ENCODE measurements at regions not wholly inside any gene's neighbourhood (a gene's known extent, or its start where the extent isn't known, plus 50 kb on each side); places are given as distances from the start of the nearest gene placed in this dataset.
"Not testable (repeated sequence)": the region's sequence is repeated elsewhere in the genome, so short reads cannot be mapped to it uniquely, and the experiment has no call there.

DNA sequence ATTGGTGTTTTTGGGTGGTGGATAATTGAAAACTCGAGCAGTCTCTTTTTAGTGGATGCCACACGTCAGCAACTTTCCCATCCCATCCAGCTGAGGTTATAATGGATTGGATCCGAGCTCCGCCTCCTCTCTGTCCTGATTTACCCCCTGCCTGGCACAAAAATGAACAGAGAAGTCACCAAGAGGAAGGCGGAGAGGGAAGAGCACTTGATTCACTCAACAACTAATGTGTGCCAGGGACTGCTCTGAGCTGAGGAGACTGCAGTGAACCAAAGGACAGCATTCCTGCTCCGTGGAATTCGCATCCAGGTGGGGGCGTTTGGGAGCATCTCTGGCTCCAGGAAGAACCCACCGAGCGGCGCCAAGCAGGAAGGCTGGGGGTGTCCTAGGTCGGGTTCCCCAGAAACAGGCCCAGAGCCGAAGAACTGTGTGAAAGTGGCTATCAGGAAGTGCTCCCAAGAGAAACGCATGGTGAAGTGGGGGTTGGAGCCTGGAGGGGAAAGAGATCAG lies 95.8 kb upstream of the NAA20 start:
- ChIA-PET CTCF (interaction anchor here (1.2 kb wide), 1 partner anchor 16 kb away, joined by 3 read pairs; no protein-coding TSS in a partner anchor), POLR2A (interaction anchor here (1.1 kb wide), 1 partner anchor 12 kb away, joined by 3 read pairs; no protein-coding TSS in a partner anchor)

DNA sequence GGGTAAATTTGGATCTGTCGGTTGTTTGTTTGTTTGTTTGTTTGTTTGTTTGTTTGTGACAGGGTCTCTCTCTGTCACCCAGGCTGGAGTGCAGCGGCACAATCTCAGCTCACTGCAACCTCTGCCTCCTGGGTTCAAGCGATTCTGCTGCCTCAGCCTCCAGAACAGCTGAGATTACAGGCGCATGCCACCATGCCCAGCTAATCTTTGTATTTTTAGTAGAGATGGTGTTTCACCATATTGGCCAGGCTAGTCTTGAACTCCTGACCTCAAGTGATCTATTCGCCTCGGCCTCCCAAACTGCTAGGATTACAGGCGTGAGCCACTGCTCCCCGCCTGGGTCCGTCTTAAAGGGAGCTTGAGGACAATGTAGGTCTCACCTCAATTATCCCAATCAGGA lies 95.3 kb upstream of the NAA20 start:
- CTCF ChIA-PET; H3K4me3 ChIP-seq (ENCODE audit: low read depth, low read length); H3K36me3 ChIP-seq (ENCODE audit: control insufficient read depth, insufficient read depth, low read length); DNase-seq (ENCODE audit: low read depth); H3K27me3 ChIP-seq (ENCODE audit: control insufficient read depth, insufficient read depth, low read length): not testable (repeated sequence)
- POLR2A ChIA-PET = interaction anchor here (1.1 kb wide), 1 partner anchor 12 kb away, joined by 3 read pairs; no protein-coding TSS in a partner anchor

More for the DNA sequence above, 95.8 kb upstream of the NAA20 start:
- Histone ChIP-seq H3K36me3 (ENCODE audit: control insufficient read depth, insufficient read depth, low read length) (no peaks in the 10 kb centered on the region; the same call in 1 of the 2 replicates), H3K4me3 (ENCODE audit: low read depth, low read length) (no peak overlapping the region), H3K27me3 (ENCODE audit: control insufficient read depth, insufficient read depth, low read length) (no peaks in the 10 kb centered on the region)
- DNase-seq (ENCODE audit: low read depth) = no peak
- TF ChIP-seq, protein P1, sequence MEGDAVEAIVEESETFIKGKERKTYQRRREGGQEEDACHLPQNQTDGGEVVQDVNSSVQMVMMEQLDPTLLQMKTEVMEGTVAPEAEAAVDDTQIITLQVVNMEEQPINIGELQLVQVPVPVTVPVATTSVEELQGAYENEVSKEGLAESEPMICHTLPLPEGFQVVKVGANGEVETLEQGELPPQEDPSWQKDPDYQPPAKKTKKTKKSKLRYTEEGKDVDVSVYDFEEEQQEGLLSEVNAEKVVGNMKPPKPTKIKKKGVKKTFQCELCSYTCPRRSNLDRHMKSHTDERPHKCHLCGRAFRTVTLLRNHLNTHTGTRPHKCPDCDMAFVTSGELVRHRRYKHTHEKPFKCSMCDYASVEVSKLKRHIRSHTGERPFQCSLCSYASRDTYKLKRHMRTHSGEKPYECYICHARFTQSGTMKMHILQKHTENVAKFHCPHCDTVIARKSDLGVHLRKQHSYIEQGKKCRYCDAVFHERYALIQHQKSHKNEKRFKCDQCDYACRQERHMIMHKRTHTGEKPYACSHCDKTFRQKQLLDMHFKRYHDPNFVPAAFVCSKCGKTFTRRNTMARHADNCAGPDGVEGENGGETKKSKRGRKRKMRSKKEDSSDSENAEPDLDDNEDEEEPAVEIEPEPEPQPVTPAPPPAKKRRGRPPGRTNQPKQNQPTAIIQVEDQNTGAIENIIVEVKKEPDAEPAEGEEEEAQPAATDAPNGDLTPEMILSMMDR (IDR thresholded peaks at IDR 0.05; ENCODE audit: insufficient read depth, low read depth, low read length) = no peak

DNA sequence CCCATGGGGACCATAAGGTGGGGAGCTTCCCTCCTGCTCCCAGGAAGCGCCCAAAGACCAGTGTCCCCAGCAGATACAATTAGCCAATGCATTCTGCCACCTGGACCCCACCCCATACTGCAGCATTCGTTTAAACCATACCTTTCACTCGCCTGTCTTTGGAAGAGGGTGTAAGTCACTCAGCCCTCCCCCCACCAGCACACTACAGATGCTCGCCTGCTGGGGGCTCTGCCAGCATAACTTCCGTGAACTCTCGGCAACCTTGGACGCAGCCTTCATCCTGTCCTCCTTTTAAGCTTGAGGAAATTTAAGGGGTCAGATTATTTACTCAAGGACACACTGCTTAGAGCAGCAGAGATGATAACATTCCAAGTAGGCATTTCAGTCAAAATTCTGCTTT lies 94.4 kb upstream of the NAA20 start:
- ChIA-PET CTCF (interaction anchor here (0.6 kb wide), 1 partner anchor 1263 kb away, joined by 3 read pairs; no protein-coding TSS in a partner anchor), POLR2A (no interaction called here)

DNA sequence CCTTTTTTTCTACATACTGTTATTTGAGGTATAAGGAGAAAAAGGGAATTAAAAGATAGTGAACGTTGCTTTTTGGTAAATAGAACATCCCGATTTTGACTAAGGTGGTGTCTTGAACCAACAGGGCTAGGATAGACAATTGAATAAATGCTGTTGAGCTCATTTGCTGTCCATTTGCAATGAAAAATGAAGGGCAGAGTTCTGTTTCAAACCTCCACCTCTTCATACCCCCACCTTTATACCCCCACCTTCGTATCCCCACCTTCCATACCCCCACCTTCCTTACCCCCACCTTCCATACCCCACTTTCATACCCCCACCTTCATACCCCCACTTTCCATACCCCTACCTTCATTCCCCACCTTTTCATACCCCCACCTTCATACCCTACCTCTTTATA lies 93.4 kb upstream of the NAA20 start:
- Histone ChIP-seq H3K4me3 (ENCODE audit: low read depth, low read length) (no peak overlapping the region), H3K27me3 (ENCODE audit: control insufficient read depth, insufficient read depth, low read length) (peaks cover 1% of the 10 kb centered on the region; the same call in 1 of the 2 replicates), H3K36me3 (ENCODE audit: control insufficient read depth, insufficient read depth, low read length) (no peaks in the 10 kb centered on the region; the same call in 1 of the 2 replicates)
- no peak for DNase-seq (ENCODE audit: low read depth)
- TF ChIP-seq, protein P1 (IDR thresholded peaks at IDR 0.05; ENCODE audit: insufficient read depth, low read depth, low read length) = no peak
- CTCF ChIA-PET = no interaction called here
- POLR2A ChIA-PET = no interaction called here

More for the DNA sequence above, 94.4 kb upstream of the NAA20 start:
- DNase-seq (ENCODE audit: low read depth) = no peak
- Histone ChIP-seq H3K27me3 (ENCODE audit: control insufficient read depth, insufficient read depth, low read length) (peaks cover 1% of the 10 kb centered on the region; the same call in 1 of the 2 replicates), H3K36me3 (ENCODE audit: control insufficient read depth, insufficient read depth, low read length) (no peaks in the 10 kb centered on the region; the same call in 1 of the 2 replicates), H3K4me3 (ENCODE audit: low read depth, low read length) (no peak overlapping the region)
- TF ChIP-seq, protein P1 (IDR thresholded peaks at IDR 0.05; ENCODE audit: insufficient read depth, low read depth, low read length) = no peak

DNA sequence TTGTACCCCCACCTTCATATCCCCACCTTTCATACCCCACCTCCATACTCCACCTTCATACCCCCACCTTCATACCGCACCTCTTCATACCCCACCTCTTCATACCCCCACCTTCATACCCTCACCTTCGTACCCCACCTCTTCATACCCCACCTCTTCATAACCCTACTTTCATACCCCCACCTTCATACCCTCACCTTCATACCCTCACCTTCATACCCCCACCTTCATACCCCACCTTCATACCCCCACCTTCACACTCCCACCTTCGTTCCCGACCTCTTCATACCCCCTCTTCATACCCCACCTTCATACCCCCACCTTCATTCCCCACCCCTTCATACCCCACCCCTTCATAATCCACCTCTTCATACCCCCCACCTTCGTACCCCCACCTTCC lies 92.9 kb upstream of the NAA20 start:
- H3K36me3 ChIP-seq (ENCODE audit: control insufficient read depth, insufficient read depth, low read length) = no peaks in the 10 kb centered on the region; the same call in 1 of the 2 replicates
- DNase-seq (ENCODE audit: low read depth) = no peak
- ChIA-PET CTCF (no interaction called here), POLR2A (no interaction called here)
- H3K27me3 ChIP-seq (ENCODE audit: control insufficient read depth, insufficient read depth, low read length) = peaks cover 1% of the 10 kb centered on the region; the same call in 1 of the 2 replicates
- H3K4me3 ChIP-seq (ENCODE audit: low read depth, low read length) = no peak overlapping the region
- TF ChIP-seq, protein P1 (IDR thresholded peaks at IDR 0.05; ENCODE audit: insufficient read depth, low read depth, low read length) = no peak
